HG03280 (cell line): ENCODE measurements at regions not wholly inside any gene's neighbourhood (a gene's known extent, or its start where the extent isn't known, plus 50 kb on each side); places are given as distances from the start of the nearest gene placed in this dataset.
"Not testable (repeated sequence)": the region's sequence is repeated elsewhere in the genome, so short reads cannot be mapped to it uniquely, and the experiment has no call there.

Experiments used
- ATAC-seq: cut with Tn5 transposase; IDR thresholded peaks from one replicate; pipeline ENCODE4 v1.9.1; 2021; ENCODE audit warnings: mild to moderate bottlenecking, moderate library complexity; ENCODE audit not compliant: unreplicated experiment

GRCh38 chr18:8531084-8531483 lies 78.2 kb upstream of the RAB12 start:
- not testable (repeated sequence) for ATAC-seq

DNA sequence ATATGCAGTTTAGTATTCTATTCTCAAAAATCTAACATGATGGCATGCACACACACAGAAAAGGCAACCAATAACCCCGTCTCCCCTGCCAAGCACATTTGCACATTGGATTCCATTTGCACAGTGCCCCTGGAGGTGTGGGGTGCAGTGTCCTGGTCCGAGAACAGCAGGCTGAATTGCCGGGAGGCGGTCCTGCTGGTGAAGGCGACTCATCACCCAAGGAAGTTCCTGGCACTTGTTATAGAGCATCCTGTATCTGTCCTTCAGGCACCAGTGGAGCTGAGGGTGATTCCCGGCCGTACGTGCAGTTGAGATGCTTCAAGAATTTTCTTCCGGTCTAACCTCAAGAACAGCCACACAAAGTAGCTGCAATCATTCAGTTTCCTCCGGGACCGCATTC lies 73.0 kb upstream of the RAB12 start:
- no peak for ATAC-seq

DNA sequence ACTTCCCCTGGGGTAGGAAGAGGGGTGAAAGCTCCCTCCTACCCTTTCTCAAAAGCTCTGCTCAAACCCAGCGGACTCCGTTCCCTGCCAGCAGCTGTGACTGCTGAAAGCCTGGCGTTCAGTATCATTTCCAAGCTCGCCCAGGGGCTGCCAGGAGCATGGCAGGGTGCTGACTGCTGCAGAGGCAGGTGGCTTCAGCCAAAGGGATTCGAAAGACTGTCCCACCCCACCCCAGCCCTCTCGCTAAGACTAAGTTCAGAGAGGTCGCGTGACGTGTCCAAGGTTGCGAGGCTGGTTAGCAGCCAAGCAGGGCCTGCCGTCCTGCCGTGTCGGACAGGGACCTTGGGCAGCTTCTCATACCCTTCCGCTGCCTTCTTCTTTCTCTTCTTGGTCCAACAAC lies 72.3 kb upstream of the RAB12 start:
- ATAC-seq = no peak

DNA sequence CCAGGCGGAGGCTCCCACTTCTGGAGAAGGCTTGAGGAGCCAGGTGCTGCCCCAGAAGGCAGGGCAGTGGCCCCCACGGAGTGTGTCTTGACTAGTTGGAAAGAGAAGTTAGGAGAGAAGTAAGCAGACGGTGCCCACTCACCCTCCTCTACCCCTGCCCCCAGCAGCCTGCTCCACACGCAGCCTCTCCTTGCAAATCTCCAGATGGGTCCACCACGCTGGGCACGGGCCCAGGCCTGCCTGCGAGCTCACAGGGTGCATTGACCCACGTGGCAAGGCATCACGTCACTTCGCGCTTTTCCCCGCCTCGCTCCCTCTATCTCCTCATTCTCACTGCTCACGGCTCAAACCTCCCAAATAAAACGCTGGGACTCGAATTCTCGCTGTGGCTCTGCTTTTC lies 71.8 kb upstream of the RAB12 start:
- no peak for ATAC-seq

GRCh38 chr18:8538935-8539334 lies 70.3 kb upstream of the RAB12 start:
- ATAC-seq = no peak

DNA sequence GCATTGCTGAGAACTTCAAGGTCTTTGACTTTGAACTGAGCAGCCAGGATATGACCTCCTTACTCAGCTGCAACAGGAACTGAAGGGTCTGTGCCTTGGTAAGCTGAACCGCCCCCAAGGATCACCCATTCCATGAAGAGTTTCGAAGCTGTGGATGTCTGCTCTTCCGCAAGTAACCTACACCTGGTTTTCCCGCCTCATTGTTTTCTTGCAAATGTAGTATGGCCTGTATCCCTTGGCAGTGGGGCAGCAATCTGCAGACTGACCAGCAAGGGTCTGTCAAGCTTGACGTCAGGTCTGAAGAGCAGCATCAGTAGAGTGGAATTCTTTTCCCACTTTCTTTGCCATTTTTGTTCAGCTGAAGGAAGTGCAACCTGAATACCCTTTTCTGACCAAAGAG lies 62.6 kb upstream of the RAB12 start:
- no peak for ATAC-seq

DNA sequence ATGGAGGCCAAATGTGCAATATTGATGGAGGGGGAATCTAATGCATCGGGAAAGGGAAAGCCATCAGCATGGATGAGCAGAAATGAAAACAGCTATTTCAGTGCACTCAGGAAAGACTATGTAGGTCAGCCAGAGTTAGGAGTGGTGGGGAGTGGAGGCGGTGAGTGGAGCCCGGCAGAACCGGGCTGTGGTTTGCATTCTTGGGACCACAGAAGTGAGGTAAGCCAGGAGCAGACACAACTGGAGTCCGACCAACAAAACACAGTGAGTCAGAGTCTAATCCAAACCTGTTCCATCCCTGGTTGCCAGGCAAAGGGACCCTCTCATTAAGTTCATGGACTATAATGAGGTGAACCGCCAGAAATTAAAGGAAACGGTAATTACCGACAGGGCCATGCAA lies 61.1 kb upstream of the RAB12 start:
- ATAC-seq = no peak

DNA sequence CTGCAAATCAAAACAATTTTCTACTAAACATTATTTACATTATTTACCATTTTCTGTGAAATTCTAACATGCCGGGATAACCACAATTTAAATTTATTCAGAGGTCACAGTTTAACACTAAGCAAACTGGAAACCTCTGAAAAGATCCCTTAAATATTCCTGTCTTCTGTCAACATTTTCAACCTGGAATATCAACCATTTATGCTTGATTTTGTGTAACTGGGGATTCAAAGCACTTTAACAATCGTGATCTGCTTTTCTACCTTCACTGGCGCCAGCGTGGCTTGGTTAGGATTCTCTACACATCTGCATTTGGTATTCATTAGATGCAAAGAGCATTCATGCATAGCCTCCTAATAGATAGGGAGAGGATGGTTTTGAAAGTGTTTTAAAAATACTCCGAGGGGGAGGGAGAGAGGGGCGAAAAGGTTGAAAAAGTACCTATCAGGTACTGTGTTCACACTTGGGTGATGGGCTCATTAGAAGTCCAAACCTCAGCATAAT lies 59.9 kb upstream of the RAB12 start:
- no peak for ATAC-seq

GRCh38 chr18:8552151-8552550 lies 57.1 kb upstream of the RAB12 start:
- ATAC-seq = no peak

DNA sequence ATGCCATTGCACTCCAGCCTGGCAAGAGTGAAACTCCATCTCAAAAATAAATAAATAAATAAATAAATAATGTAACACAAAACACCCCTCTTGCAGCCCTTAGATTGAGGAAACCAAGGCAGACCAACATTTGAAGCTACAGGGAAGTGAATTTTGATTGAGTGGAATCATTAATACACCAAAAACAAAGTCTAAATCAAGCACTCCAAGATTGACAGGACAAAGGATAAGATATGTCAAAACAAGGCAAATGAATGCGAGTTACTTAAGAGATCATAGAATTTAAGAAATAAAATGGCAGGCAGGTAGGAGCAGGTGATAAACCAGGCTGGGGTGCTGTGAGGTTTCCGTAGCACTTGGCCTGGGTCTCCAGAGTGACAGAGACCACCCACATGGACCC lies 54.9 kb upstream of the RAB12 start:
- ATAC-seq = no peak

- ATAC-seq = no peak
Measured at GRCh38 chr18:8556424-8556823, 52.8 kb upstream of the RAB12 start.
